Hematopoietic multipotent progenitor cell treated with erythropoietin and hydrocortisone succinate and interleukin-3 and kit ligand, for 8 days (in vitro differentiated cells): ENCODE measurements at regions not wholly inside any gene's neighbourhood (a gene's known extent, or its start where the extent isn't known, plus 50 kb on each side); places are given as distances from the start of the nearest gene placed in this dataset.
"Not testable (repeated sequence)": the region's sequence is repeated elsewhere in the genome, so short reads cannot be mapped to it uniquely, and the experiment has no call there.

Experiments
- DNase-seq: peaks from one replicate; pipeline ENCODE4 v3.0.0-alpha.2; 2015

GRCh38 chr13:94813920-94814475, 101.7 kb upstream of the SOX21 start:
- no peak for DNase-seq

- DNase-seq, result no peak
These were observed 99.4 kb upstream of the SOX21 start for GRCh38 chr13:94811753-94812152.

GRCh38 chr13:94800423-94800822, 88.1 kb upstream of the SOX21 start:
- DNase-seq, result no peak

GRCh38 chr13:94799299-94799698, 87.0 kb upstream of the SOX21 start:
- no peak for DNase-seq

GRCh38 chr13:94798738-94799137, 86.4 kb upstream of the SOX21 start:
- DNase-seq, result no peak

- DNase-seq, result no peak
These were observed 82.9 kb upstream of the SOX21 start for GRCh38 chr13:94795292-94795691.

- not testable (repeated sequence) for DNase-seq
These were observed 73.9 kb upstream of the SOX21 start for GRCh38 chr13:94786246-94786645.

GRCh38 chr13:94784066-94784465, 71.7 kb upstream of the SOX21 start:
- no peak for DNase-seq

- no peak for DNase-seq
These were observed 71.1 kb upstream of the SOX21 start for GRCh38 chr13:94783489-94783888.

- no peak for DNase-seq
These were observed 68.1 kb upstream of the SOX21 start for GRCh38 chr13:94780421-94780820.

- DNase-seq, result no peak
These were observed 66.6 kb upstream of the SOX21 start for GRCh38 chr13:94778986-94779385.

GRCh38 chr13:94778585-94778984, 66.2 kb upstream of the SOX21 start:
- no peak for DNase-seq

GRCh38 chr13:94776956-94777355, 64.6 kb upstream of the SOX21 start:
- no peak for DNase-seq

GRCh38 chr13:94776300-94776699, 64.0 kb upstream of the SOX21 start:
- no peak for DNase-seq

- DNase-seq, result no peak
These were observed 53.5 kb upstream of the SOX21 start for GRCh38 chr13:94765814-94766213.

GRCh38 chr13:94764576-94765321, 52.4 kb upstream of the SOX21 start:
- no peak for DNase-seq
